ENCODE measurements at regions not wholly inside any gene's neighbourhood (a gene's known extent, or its start where the extent isn't known, plus 50 kb on each side); places are given as distances from the start of the nearest gene placed in this dataset.

DNA sequence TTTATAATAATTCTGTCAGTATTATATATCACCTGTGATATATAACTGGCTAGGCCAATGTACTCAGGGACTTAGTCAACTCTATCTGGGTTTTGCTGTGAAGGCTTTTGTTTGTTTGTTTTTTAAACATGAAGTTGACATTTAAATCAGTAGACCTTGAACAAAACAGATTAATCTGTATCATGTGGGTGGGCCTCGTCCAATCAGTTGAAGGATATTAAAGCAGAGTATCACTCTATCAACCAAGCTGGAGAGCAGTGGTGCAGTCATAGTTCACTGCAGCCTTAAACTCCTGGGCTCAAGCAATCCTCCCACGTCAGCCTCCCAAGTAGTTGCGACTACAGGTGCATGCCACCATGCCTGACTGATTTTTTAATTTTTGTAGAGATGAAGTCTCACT lies 870.2 kb downstream of the TYW1 start:
- Histone ChIP-seq H3K27me3 (replicated peaks; ENCODE audit: control insufficient read depth, insufficient read depth, low read length) (no peaks in the 10 kb centered on the region), H3K36me3 (ENCODE audit: control insufficient read depth, insufficient read depth, low read length) (no peaks in the 10 kb centered on the region), H3K4me3 (replicated peaks; ENCODE audit: low read depth, low read length) (no peak overlapping the region)
- TF ChIP-seq, protein P1, sequence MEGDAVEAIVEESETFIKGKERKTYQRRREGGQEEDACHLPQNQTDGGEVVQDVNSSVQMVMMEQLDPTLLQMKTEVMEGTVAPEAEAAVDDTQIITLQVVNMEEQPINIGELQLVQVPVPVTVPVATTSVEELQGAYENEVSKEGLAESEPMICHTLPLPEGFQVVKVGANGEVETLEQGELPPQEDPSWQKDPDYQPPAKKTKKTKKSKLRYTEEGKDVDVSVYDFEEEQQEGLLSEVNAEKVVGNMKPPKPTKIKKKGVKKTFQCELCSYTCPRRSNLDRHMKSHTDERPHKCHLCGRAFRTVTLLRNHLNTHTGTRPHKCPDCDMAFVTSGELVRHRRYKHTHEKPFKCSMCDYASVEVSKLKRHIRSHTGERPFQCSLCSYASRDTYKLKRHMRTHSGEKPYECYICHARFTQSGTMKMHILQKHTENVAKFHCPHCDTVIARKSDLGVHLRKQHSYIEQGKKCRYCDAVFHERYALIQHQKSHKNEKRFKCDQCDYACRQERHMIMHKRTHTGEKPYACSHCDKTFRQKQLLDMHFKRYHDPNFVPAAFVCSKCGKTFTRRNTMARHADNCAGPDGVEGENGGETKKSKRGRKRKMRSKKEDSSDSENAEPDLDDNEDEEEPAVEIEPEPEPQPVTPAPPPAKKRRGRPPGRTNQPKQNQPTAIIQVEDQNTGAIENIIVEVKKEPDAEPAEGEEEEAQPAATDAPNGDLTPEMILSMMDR (IDR thresholded peaks at IDR 0.05; ENCODE audit: insufficient read depth, low read length, poor library complexity, severe bottlenecking): no peak
- DNase-seq (ENCODE audit: extremely low read depth, insufficient read length): no peak

DNA sequence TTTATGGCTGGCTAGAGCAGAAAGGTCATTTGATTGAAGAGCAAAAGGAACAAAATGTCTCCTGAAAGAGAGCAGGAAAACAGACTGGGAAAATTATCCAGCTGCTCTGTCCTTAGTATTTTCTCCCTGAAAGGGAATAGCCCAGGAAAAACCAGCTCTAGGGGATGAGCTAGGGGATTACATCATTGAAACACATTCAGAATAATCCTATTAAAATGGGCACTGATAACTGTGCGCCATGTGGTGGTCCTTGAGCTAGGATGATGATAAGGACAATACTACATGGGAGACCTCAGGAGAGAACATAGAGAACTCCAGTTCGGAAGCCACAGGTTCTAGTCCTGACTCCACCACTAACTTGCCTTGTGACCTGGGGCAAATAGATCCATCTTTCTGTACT lies 873.8 kb downstream of the TYW1 start:
- Histone ChIP-seq H3K4me3 (replicated peaks; ENCODE audit: low read depth, low read length) (no peak overlapping the region), H3K27me3 (replicated peaks; ENCODE audit: control insufficient read depth, insufficient read depth, low read length) (no peaks in the 10 kb centered on the region), H3K36me3 (ENCODE audit: control insufficient read depth, insufficient read depth, low read length) (no peaks in the 10 kb centered on the region)
- TF ChIP-seq, protein P1 (IDR thresholded peaks at IDR 0.05; ENCODE audit: insufficient read depth, low read length, poor library complexity, severe bottlenecking): no peak
- no peak for DNase-seq (ENCODE audit: extremely low read depth, insufficient read length)

DNA sequence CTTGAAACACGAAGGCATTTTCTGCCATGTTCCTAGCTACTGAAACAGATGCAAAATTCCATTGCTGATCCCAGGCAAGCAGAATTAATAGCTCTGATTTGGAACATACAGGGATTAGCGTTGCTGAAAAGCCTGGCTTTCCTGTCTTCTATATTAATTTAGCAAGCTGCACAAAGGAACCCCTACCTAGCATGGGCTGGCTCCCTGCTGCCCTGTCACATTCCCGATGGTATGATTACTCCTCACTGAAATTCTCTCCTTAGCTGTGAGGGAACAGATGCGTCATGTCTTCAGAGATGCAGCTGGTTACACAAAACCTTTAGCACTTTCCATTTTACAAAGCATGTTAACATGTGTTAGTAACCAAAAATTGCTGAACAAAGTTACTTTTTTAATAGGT lies 878.9 kb downstream of the TYW1 start:
- no peak for DNase-seq (ENCODE audit: extremely low read depth, insufficient read length)
- TF ChIP-seq, protein P1 (IDR thresholded peaks at IDR 0.05; ENCODE audit: insufficient read depth, low read length, poor library complexity, severe bottlenecking): no peak
- Histone ChIP-seq H3K27me3 (replicated peaks; ENCODE audit: control insufficient read depth, insufficient read depth, low read length) (no peaks in the 10 kb centered on the region), H3K4me3 (replicated peaks; ENCODE audit: low read depth, low read length) (no peak overlapping the region), H3K36me3 (ENCODE audit: control insufficient read depth, insufficient read depth, low read length) (no peaks in the 10 kb centered on the region)

DNA sequence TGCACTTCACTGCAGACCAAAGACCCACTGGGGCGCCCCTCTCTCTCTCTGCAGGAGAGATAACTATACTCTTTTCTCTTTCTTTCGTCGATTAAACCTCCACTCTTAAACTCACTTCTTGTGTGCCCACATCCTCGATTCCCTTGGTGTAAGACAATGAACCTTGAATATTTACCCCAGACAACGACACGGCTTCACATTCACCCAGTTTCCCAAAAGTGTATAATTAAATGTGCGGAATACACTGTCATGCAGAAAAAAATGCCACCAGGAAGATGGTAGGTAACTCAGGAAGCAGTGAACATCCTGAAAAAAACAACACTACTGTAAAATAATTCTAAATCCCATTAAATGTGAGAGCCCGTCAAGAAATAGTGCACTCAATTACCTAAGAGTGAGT lies 882.2 kb downstream of the TYW1 start:
- Histone ChIP-seq H3K27me3 (replicated peaks; ENCODE audit: control insufficient read depth, insufficient read depth, low read length) (no peaks in the 10 kb centered on the region), H3K36me3 (ENCODE audit: control insufficient read depth, insufficient read depth, low read length) (no peaks in the 10 kb centered on the region), H3K4me3 (replicated peaks; ENCODE audit: low read depth, low read length) (no peak overlapping the region)
- TF ChIP-seq, protein P1 (IDR thresholded peaks at IDR 0.05; ENCODE audit: insufficient read depth, low read length, poor library complexity, severe bottlenecking): no peak
- DNase-seq (ENCODE audit: extremely low read depth, insufficient read length): no peak

DNA sequence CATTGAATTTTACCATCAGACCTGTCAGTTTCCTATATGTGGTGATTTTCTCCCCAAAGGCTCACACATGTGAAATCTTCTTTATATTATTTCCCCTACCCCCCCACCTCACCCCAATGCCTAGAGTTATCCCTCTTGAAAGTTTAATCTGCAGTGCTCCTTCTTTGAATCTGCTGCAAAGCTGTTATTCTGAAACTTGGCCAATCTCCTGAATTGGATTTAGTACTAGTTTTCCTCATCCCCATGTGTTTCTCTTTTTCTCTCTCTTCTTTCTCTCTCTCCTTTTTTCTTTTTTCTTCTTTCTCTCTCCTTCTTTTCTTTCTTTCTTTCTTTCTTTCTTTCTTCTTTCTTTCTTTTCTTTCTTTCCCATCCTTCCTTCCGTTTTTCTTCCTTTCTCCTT lies 886.2 kb downstream of the TYW1 start:
- Histone ChIP-seq H3K36me3 (ENCODE audit: control insufficient read depth, insufficient read depth, low read length) (no peaks in the 10 kb centered on the region), H3K27me3 (replicated peaks; ENCODE audit: control insufficient read depth, insufficient read depth, low read length) (no peaks in the 10 kb centered on the region), H3K4me3 (replicated peaks; ENCODE audit: low read depth, low read length) (no peak overlapping the region)
- no peak for DNase-seq (ENCODE audit: extremely low read depth, insufficient read length)
- TF ChIP-seq, protein P1 (IDR thresholded peaks at IDR 0.05; ENCODE audit: insufficient read depth, low read length, poor library complexity, severe bottlenecking): no peak

DNA sequence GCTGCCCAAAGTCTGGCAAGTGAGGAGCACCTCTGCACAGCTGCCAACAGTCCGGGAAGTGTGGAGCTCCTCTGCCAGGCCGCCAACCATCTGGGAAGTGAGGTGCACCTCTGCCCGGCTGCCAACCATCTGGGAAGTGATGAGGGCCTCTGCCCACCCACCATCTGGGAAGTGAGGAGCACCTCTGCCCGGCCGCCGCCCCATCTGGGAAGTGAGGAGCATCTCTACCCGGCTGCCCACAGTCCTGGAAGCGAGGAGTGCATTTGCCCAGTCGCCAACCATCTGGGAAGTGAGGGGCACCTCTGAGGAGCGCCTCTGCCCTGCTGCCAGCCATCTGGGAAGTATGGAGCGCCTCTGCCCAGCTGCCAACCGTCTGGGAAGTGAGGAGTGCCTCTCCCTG lies 893.7 kb downstream of the TYW1 start:
- TF ChIP-seq, protein P1 (IDR thresholded peaks at IDR 0.05; ENCODE audit: insufficient read depth, low read length, poor library complexity, severe bottlenecking): no peak
- Histone ChIP-seq H3K27me3 (replicated peaks; ENCODE audit: control insufficient read depth, insufficient read depth, low read length) (no peaks in the 10 kb centered on the region), H3K4me3 (replicated peaks; ENCODE audit: low read depth, low read length) (no peak overlapping the region), H3K36me3 (ENCODE audit: control insufficient read depth, insufficient read depth, low read length) (no peaks in the 10 kb centered on the region)
- DNase-seq (ENCODE audit: extremely low read depth, insufficient read length): no peak

Data from GM06990 (cell line).